Activated CD8-positive, alpha-beta T cell treated with anti-CD3 and anti-CD28 coated beads for 36 hours (primary cell): ENCODE measurements at regions not wholly inside any gene's neighbourhood (a gene's known extent, or its start where the extent isn't known, plus 50 kb on each side); places are given as distances from the start of the nearest gene placed in this dataset.

Experiments
- ATAC-seq: fragments of 200-7000 bp; cut with Tn5 transposase; one replicate; pipeline ENCODE4 v1.10.0; 2021; ENCODE audit warnings: mild to moderate bottlenecking, moderate library complexity
- CTCF ChIA-PET: fragments of 350-600 bp; sonication (Branson Sonifier 250); formaldehyde crosslinking; loops from one replicate; lab custom pipeline; 2021; ENCODE audit warnings: antibody characterized with exemption; lab: Charles Lee
- POLR2A ChIA-PET: fragments of 350-600 bp; sonication (Branson Sonifier 250); formaldehyde crosslinking; loops from one replicate; lab custom pipeline; 2021; ENCODE audit warnings: antibody characterized with exemption; lab: Charles Lee
- DNase-seq: peaks from one replicate; pipeline ENCODE4 v3.0.0-alpha.2; 2020
- H3K27ac Mint-ChIP-seq: one replicate; pipeline ENCODE4 v1.8.0; 2021; ENCODE audit warnings: mild to moderate bottlenecking, mixed read lengths
- H3K27me3 Mint-ChIP-seq: one replicate; pipeline ENCODE4 v1.8.0; 2021; ENCODE audit warnings: mixed read lengths
- H3K36me3 Mint-ChIP-seq: one replicate; pipeline ENCODE4 v1.8.0; 2021; ENCODE audit warnings: low read depth, mixed read lengths
- H3K4me1 Mint-ChIP-seq: one replicate; pipeline ENCODE4 v1.8.0; 2021; ENCODE audit warnings: low read depth, mixed read lengths
- H3K4me3 Mint-ChIP-seq: one replicate; pipeline ENCODE4 v1.8.0; 2021; ENCODE audit warnings: mild to moderate bottlenecking, moderate library complexity, mixed read lengths
- H3K9me3 Mint-ChIP-seq: one replicate; pipeline ENCODE4 v1.8.0; 2021; ENCODE audit warnings: mixed read lengths
- CTCF ChIP-seq: fragments of 200-600 bp; IDR thresholded peaks from one replicate; pipeline ENCODE4 v1.8.0; 2022; ENCODE audit warnings: antibody characterized with exemption, mild to moderate bottlenecking
- intact Hi-C: fragments of 100-400 bp; cut with micrococcal nuclease; formaldehyde crosslinking; loops from one replicate; pipeline ENCODE4 v1.10.0; 2022

GRCh38 chr13:63855457-63856118 is 2439.9 kb upstream of the PCDH20 start:
- Mint-ChIP-seq H3K4me1 (no peaks in the 10 kb centered on the region), H3K36me3 (no peaks in the 10 kb centered on the region), H3K27ac (no peak overlapping the region), H3K27me3 (no peaks in the 10 kb centered on the region), H3K4me3 (no peak overlapping the region), H3K9me3 (no peaks in the 10 kb centered on the region)
- no peak for DNase-seq
- intact Hi-C loops, result no loop called here
- POLR2A ChIA-PET, result no interaction called here
- CTCF ChIA-PET, result no interaction called here
- TF ChIP-seq CTCF, result no peak
- no peak for ATAC-seq

GRCh38 chr13:63853816-63854215 is 2438.2 kb upstream of the PCDH20 start:
- Mint-ChIP-seq H3K36me3 (no peaks in the 10 kb centered on the region), H3K27me3 (no peaks in the 10 kb centered on the region), H3K4me3 (no peak overlapping the region), H3K27ac (no peak overlapping the region), H3K4me1 (no peaks in the 10 kb centered on the region), H3K9me3 (no peaks in the 10 kb centered on the region)
- POLR2A ChIA-PET, result no interaction called here
- intact Hi-C loops, result no loop called here
- DNase-seq (no peak), ATAC-seq (no peak)
- CTCF ChIA-PET, result no interaction called here
- no peak for TF ChIP-seq CTCF

GRCh38 chr13:63851526-63851925 is 2435.9 kb upstream of the PCDH20 start:
- intact Hi-C loops, result no loop called here
- peaks cover 6% of the 10 kb centered on the region for H3K9me3 Mint-ChIP-seq
- H3K4me3 Mint-ChIP-seq, result no peak overlapping the region

GRCh38 chr13:63843766-63844699 is 2428.4 kb upstream of the PCDH20 start:
- ATAC-seq, result no peak
- Mint-ChIP-seq H3K27me3 (no peaks in the 10 kb centered on the region), H3K4me3 (no peak overlapping the region), H3K27ac (no peak overlapping the region), H3K36me3 (no peaks in the 10 kb centered on the region), H3K9me3 (peaks cover 17% of the 10 kb centered on the region), H3K4me1 (no peaks in the 10 kb centered on the region)
- ChIA-PET POLR2A (no interaction called here), CTCF (no interaction called here)
- DNase-seq, result no peak
- no peak for TF ChIP-seq CTCF
- intact Hi-C loops, result no loop called here

More at GRCh38 chr13:63851526-63851925, 2435.9 kb upstream of the PCDH20 start:
- H3K4me1 Mint-ChIP-seq, result no peaks in the 10 kb centered on the region
- DNase-seq (no peak), ATAC-seq (no peak)
- H3K27me3 Mint-ChIP-seq, result no peaks in the 10 kb centered on the region
- ChIA-PET CTCF (no interaction called here), POLR2A (interaction anchor here (0.6 kb wide), 1 partner anchor 1503 kb away, joined by 3 read pairs; no protein-coding TSS in a partner anchor)
- H3K27ac Mint-ChIP-seq, result no peak overlapping the region
- no peak for TF ChIP-seq CTCF
- H3K36me3 Mint-ChIP-seq, result no peaks in the 10 kb centered on the region

GRCh38 chr13:63842102-63842501 is 2426.5 kb upstream of the PCDH20 start:
- no peak for ATAC-seq
- ChIA-PET CTCF (no interaction called here), POLR2A (no interaction called here)
- peaks cover 16% of the 10 kb centered on the region for H3K9me3 Mint-ChIP-seq
- DNase-seq, result no peak
- H3K36me3 Mint-ChIP-seq, result no peaks in the 10 kb centered on the region
- TF ChIP-seq CTCF, result no peak
- no peaks in the 10 kb centered on the region for H3K4me1 Mint-ChIP-seq
- intact Hi-C loops, result no loop called here
- H3K27me3 Mint-ChIP-seq, result no peaks in the 10 kb centered on the region
- H3K4me3 Mint-ChIP-seq, result no peak overlapping the region
- no peak overlapping the region for H3K27ac Mint-ChIP-seq
